Ishikawa (cell line): ENCODE measurements at regions not wholly inside any gene's neighbourhood (a gene's known extent, or its start where the extent isn't known, plus 50 kb on each side); places are given as distances from the start of the nearest gene placed in this dataset.

Source experiments
- CEBPB ChIP-seq: IDR thresholded peaks from 2 replicates; pipeline ENCODE4 v1.6.1; 2012
- CREB1 ChIP-seq: IDR thresholded peaks from 2 replicates; pipeline ENCODE4 v1.6.1; 2012; ENCODE audit warnings: low read depth
- EGR1 ChIP-seq: IDR thresholded peaks from 2 replicates; pipeline ENCODE4 v1.6.1; 2012
- EP300 ChIP-seq: IDR thresholded peaks from 2 replicates; pipeline ENCODE4 v1.6.1; 2012; ENCODE audit warnings: borderline replicate concordance
- FOXM1 ChIP-seq: IDR thresholded peaks from 2 replicates; pipeline ENCODE4 v1.6.1; 2012; ENCODE audit warnings: low read depth, borderline replicate concordance
- MAX ChIP-seq: IDR thresholded peaks from 2 replicates; pipeline ENCODE4 v1.6.1; 2012
- NFIC ChIP-seq: IDR thresholded peaks from 2 replicates; pipeline ENCODE4 v1.6.1; 2012
- RAD21 ChIP-seq: IDR thresholded peaks from 2 replicates; pipeline ENCODE4 v1.6.1; 2012; ENCODE audit warnings: low read depth
- REST ChIP-seq: IDR thresholded peaks from 2 replicates; pipeline ENCODE4 v1.6.1; 2012; ENCODE audit warnings: low read depth, mild to moderate bottlenecking
- TAF1 ChIP-seq: IDR thresholded peaks from 2 replicates; pipeline ENCODE4 v1.6.1; 2012; ENCODE audit warnings: low read depth, mild to moderate bottlenecking
- TCF12 ChIP-seq: IDR thresholded peaks from 2 replicates; pipeline ENCODE4 v1.6.1; 2012; ENCODE audit warnings: low read depth
- TEAD4 ChIP-seq: IDR thresholded peaks from 2 replicates; pipeline ENCODE4 v1.6.1; 2012
- USF1 ChIP-seq: IDR thresholded peaks from 2 replicates; pipeline ENCODE4 v1.6.1; 2012
- YY1 ChIP-seq: IDR thresholded peaks from 2 replicates; pipeline ENCODE4 v1.6.1; 2012; ENCODE audit warnings: low read depth
- ZBTB7A ChIP-seq: IDR thresholded peaks from 2 replicates; pipeline ENCODE4 v1.6.1; 2012; ENCODE audit warnings: low read depth

- TF ChIP-seq NFIC, result no peak
- TF ChIP-seq RAD21, result no peak
- no peak for TF ChIP-seq MAX
- no peak for TF ChIP-seq REST
- no peak for TF ChIP-seq TAF1
- TF ChIP-seq EP300, result no peak
- no peak for TF ChIP-seq USF1
- no peak for TF ChIP-seq CEBPB
- TF ChIP-seq EGR1, result no peak
- TF ChIP-seq YY1, result no peak
- no peak for TF ChIP-seq CREB1
- TF ChIP-seq TEAD4, result no peak
- no peak for TF ChIP-seq TCF12
- no peak for TF ChIP-seq FOXM1
- TF ChIP-seq ZBTB7A, result no peak
Observed at GRCh38 chr13:55653497-55653896, 1487.2 kb upstream of the PRR20A start.

- TF ChIP-seq ZBTB7A (no peak), TAF1 (no peak), MAX (no peak), RAD21 (no peak), FOXM1 (no peak), EP300 (no peak), REST (no peak), CREB1 (no peak), CEBPB (no peak), TCF12 (no peak), NFIC (no peak), USF1 (no peak), TEAD4 (no peak), EGR1 (no peak), YY1 (no peak)
Observed at GRCh38 chr13:55654243-55654642, 1486.5 kb upstream of the PRR20A start.

- TF ChIP-seq YY1 (no peak), TEAD4 (no peak), MAX (no peak), USF1 (no peak), TAF1 (no peak), RAD21 (no peak), REST (no peak), EP300 (no peak), NFIC (no peak), FOXM1 (no peak), TCF12 (no peak), CEBPB (no peak), EGR1 (no peak), CREB1 (no peak)
Observed at GRCh38 chr13:55660851-55661250, 1479.9 kb upstream of the PRR20A start.

- TF ChIP-seq TAF1 (no peak), TEAD4 (no peak), EGR1 (no peak), CREB1 (no peak), NFIC (no peak), EP300 (no peak), USF1 (no peak), MAX (no peak), TCF12 (no peak), FOXM1 (no peak), REST (no peak)
Observed at GRCh38 chr13:55661505-55661904, 1479.2 kb upstream of the PRR20A start.
